Sigmoid colon (tissue), 6 donors: ENCODE measurements at regions not wholly inside any gene's neighbourhood (a gene's known extent, or its start where the extent isn't known, plus 50 kb on each side); places are given as distances from the start of the nearest gene placed in this dataset.

Experiments used
- DNase-seq: peaks from one replicate; pipeline ENCODE4 v3.0.0-alpha.2; 2019
- H3K27ac ChIP-seq, 4 donors: fragments of 200-600 bp; sonication (generic); one replicate each; pipeline ENCODE4 v1.5.1; 2016 to 2019; ENCODE audit warnings: mild to moderate bottlenecking in 1 of 4
- H3K27me3 ChIP-seq, 3 donors: fragments of 200-600 bp; sonication (generic); one replicate each; pipeline ENCODE4 v1.5.1; 2019; ENCODE audit warnings: mild to moderate bottlenecking in 1 of 3
- H3K36me3 ChIP-seq, 4 donors: fragments of 200-600 bp; sonication (generic); one replicate each; pipeline ENCODE4 v1.5.1; 2016 to 2019
- H3K4me1 ChIP-seq, 4 donors: fragments of 200-600 bp; sonication (generic); one replicate each; pipeline ENCODE4 v1.5.1; 2017 to 2019
- H3K4me3 ChIP-seq, 4 donors: fragments of 200-600 bp; sonication (generic); one replicate each; pipeline ENCODE4 v1.5.1; 2017 to 2019; ENCODE audit warnings: mild to moderate bottlenecking in 2 of 4, moderate library complexity in 1 of 4
- H3K9me3 ChIP-seq, 4 donors: fragments of 200-600 bp in 3 of 4; sonication (generic) in 3 of 4; one replicate each; pipeline versions ENCODE4 v1.5.1 to v1.6.1; 2013 to 2019
- EP300 ChIP-seq, 4 donors: sonication (generic); formaldehyde crosslinking; IDR thresholded peaks; one replicate each; pipeline ENCODE4 v1.6.1; 2017; ENCODE audit warnings: antibody characterized with exemption in 4 of 4
- POLR2A ChIP-seq, 2 donors: fragments of 450-650 bp; IDR thresholded peaks; one replicate each; pipeline ENCODE4 v1.6.1; 2016; ENCODE audit warnings: antibody characterized with exemption in 2 of 2, mild to moderate bottlenecking in 2 of 2, moderate library complexity in 2 of 2
- POLR2AphosphoS5 ChIP-seq, 4 donors: sonication (generic); formaldehyde crosslinking; IDR thresholded peaks; one replicate each; pipeline ENCODE4 v1.6.1; 2017; ENCODE audit warnings: antibody characterized with exemption in 4 of 4
- WGBS, 2 donors: extraction: QIAGEN DNeasy Blood & Tissue Kit; methylation state at CpG; one replicate each; pipeline ENCODE4 v1.1.7; 2013; 5-methylcytosine and 5-hydroxymethylcytosine counted together
- intact Hi-C: fragments of 100-400 bp; cut with DNase I; formaldehyde crosslinking; loops from one replicate; pipeline ENCODE4 v1.15.1; 2023
- TF ChIP-seq, protein P1 (sequence below), 4 experiments: fragments of 450-650 bp in 3 of 4; fragments of 200-600 bp in 1 of 4; IDR thresholded peaks; one replicate each; pipeline ENCODE4 v1.5.1; 2016 to 2019; ENCODE audit warnings: antibody characterized with exemption in 4 of 4, mild to moderate bottlenecking in 3 of 4, moderate library complexity in 2 of 4
- donor health status: healthy with polysubstance abuse.
- donor health status: healthy.

DNA sequence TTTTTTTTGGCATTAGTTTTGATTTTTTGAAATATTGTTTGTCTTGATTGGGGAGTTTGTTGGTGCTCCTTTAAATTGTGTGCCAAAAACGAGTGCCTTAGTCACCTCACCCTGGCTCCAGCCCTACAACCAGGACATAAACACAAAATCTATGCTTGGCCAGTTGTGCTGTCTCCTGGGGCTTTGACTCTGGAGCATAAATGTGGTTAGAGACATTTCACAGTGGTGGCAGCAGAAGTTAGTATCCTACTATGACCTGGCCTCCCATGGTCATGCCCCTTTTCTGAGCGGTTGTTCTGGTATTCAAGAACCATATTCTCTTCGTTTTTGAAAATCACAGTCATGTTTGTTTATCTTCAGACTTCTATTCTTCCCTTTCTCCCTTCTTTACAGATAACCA lies 70.7 kb upstream of the PSMA6 start:
- Histone ChIP-seq H3K27me3 (no peaks in the 10 kb centered on the region), H3K9me3 (no peaks in the 10 kb centered on the region), H3K4me1 (peaks cover 0 to 32% (median 24%) of the 10 kb centered on the region in 4 donors), H3K36me3 (no peaks in the 10 kb centered on the region), H3K4me3 (no peak overlapping the region), H3K27ac (no peak overlapping the region)
- DNase-seq, result no peak
- WGBS, 2 donors, result 76 to 90% methylated on average over 3 of the region's 3 CpGs
- TF ChIP-seq EP300 (IDR thresholded peaks at IDR 0.05) (no peak), POLR2A (IDR thresholded peaks at IDR 0.05) (no peak), POLR2AphosphoS5 (IDR thresholded peaks at IDR 0.05) (no peak)
- TF ChIP-seq, protein P1, sequence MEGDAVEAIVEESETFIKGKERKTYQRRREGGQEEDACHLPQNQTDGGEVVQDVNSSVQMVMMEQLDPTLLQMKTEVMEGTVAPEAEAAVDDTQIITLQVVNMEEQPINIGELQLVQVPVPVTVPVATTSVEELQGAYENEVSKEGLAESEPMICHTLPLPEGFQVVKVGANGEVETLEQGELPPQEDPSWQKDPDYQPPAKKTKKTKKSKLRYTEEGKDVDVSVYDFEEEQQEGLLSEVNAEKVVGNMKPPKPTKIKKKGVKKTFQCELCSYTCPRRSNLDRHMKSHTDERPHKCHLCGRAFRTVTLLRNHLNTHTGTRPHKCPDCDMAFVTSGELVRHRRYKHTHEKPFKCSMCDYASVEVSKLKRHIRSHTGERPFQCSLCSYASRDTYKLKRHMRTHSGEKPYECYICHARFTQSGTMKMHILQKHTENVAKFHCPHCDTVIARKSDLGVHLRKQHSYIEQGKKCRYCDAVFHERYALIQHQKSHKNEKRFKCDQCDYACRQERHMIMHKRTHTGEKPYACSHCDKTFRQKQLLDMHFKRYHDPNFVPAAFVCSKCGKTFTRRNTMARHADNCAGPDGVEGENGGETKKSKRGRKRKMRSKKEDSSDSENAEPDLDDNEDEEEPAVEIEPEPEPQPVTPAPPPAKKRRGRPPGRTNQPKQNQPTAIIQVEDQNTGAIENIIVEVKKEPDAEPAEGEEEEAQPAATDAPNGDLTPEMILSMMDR (IDR thresholded peaks at IDR 0.05), result no peak
- intact Hi-C loops, result no loop called here

DNA sequence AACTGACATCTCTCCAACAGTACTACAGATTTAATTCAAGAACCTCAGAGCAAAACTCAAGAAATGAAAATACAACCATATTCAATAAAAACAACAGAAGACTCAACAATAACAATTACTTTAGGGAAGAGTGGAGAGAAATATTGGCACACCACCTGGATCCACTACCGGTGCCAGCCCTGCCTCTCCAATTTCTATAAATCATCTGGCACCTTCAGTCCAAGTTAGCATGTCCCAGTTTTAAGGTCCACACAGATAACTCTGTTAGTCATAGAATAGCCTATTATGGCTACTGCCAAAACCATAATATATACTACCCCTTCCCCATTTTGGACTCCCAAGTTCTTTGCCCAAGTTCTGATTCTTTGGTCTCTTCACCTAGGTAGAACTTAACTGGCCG lies 69.9 kb upstream of the PSMA6 start:
- no peaks in the 10 kb centered on the region for H3K27me3 ChIP-seq
- intact Hi-C loops, result no loop called here
- no peak for DNase-seq
- 94 to 96% methylated on average over 2 of the region's 2 CpGs for WGBS, 2 donors
- H3K4me3 ChIP-seq, result no peak overlapping the region
- peak overlapping the region in 1 of 4 donors; percentile 20 for H3K27ac ChIP-seq
- H3K36me3 ChIP-seq, result no peaks in the 10 kb centered on the region
- no peaks in the 10 kb centered on the region for H3K9me3 ChIP-seq
- no peak for TF ChIP-seq EP300 (IDR thresholded peaks at IDR 0.05)
- peak in 1 of 4 donors; percentile 5 for TF ChIP-seq POLR2AphosphoS5 (IDR thresholded peaks at IDR 0.05)
- TF ChIP-seq, protein P1 (IDR thresholded peaks at IDR 0.05), result no peak
- TF ChIP-seq POLR2A (IDR thresholded peaks at IDR 0.05), result no peak
- H3K4me1 ChIP-seq, result peaks cover 0 to 32% (median 24%) of the 10 kb centered on the region in 4 donors

DNA sequence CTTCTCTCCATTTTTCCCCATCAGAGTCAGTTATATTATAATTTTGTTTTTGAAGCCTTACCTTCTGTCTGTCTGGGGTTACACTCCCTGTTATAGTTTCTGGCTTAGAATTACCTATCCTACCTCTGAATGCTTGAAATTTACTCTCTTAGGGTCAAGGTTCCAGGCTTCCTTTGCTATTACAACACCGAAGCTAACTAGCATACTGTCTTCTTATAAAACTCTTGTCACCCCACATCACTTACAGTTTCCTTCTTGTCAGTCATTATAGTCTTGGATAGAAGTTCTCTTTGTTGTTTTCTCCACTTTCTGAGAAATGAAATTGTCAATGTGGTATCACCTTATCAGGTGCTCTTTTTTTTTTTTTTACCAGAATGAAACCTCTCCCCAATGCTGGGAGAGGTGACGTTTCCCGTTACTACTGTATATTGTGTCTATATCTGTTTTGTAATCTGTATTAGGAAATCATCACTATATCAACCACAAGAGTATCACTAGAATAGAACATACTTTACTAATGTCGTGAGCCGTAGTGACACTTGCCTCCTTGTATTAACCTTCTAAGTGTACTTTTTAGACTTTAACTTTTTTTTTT lies 69.2 kb upstream of the PSMA6 start:
- no peaks in the 10 kb centered on the region for H3K36me3 ChIP-seq
- H3K27ac ChIP-seq, result peak overlapping the region in 2 of 4 donors; percentile 20 to 51
- 89 to 94% methylated on average over 5 of the region's 5 CpGs for WGBS, 2 donors

DNA sequence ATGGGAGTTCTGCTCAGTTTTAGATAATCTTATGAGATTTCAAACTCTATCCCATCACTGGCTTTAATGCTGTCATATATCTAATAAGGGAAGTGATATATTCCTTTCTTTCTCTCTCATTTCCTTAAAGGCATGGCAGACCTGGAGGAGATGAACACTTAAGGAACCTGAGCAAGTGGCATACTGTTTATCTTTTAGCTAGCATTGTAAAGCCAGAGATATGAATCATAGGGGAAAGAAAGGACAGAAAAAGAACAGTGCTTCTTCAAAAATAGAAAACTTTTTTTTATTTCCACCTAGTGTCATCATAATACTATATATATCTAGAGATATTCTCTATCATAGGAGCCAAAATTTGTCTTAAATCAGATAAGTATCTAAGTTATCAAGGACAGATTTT lies 68.3 kb upstream of the PSMA6 start:
- DNase-seq, result no peak
- no peaks in the 10 kb centered on the region for H3K27me3 ChIP-seq
- TF ChIP-seq, protein P1 (IDR thresholded peaks at IDR 0.05), result no peak
- TF ChIP-seq EP300 (IDR thresholded peaks at IDR 0.05) (no peak), POLR2AphosphoS5 (IDR thresholded peaks at IDR 0.05) (peak in 2 of 4 donors; percentile 51 to 56), POLR2A (IDR thresholded peaks at IDR 0.05) (no peak)
- H3K36me3 ChIP-seq, result no peaks in the 10 kb centered on the region
- no peaks in the 10 kb centered on the region for H3K9me3 ChIP-seq
- intact Hi-C loops, result no loop called here
- H3K27ac ChIP-seq, result peak overlapping the region in 2 of 4 donors; percentile 44 to 51
- H3K4me3 ChIP-seq, result no peak overlapping the region
- H3K4me1 ChIP-seq, result peaks cover 0 to 32% (median 24%) of the 10 kb centered on the region in 4 donors

More for the DNA sequence above, 69.2 kb upstream of the PSMA6 start:
- DNase-seq, result no peak
- Histone ChIP-seq H3K9me3 (no peaks in the 10 kb centered on the region), H3K27me3 (no peaks in the 10 kb centered on the region), H3K4me1 (peaks cover 0 to 32% (median 24%) of the 10 kb centered on the region in 4 donors), H3K4me3 (no peak overlapping the region)
- no peak for TF ChIP-seq EP300 (IDR thresholded peaks at IDR 0.05)
- no peak for TF ChIP-seq POLR2A (IDR thresholded peaks at IDR 0.05)
- no peak for TF ChIP-seq POLR2AphosphoS5 (IDR thresholded peaks at IDR 0.05)
- TF ChIP-seq, protein P1 (IDR thresholded peaks at IDR 0.05), result no peak
- intact Hi-C loops, result no loop called here

DNA sequence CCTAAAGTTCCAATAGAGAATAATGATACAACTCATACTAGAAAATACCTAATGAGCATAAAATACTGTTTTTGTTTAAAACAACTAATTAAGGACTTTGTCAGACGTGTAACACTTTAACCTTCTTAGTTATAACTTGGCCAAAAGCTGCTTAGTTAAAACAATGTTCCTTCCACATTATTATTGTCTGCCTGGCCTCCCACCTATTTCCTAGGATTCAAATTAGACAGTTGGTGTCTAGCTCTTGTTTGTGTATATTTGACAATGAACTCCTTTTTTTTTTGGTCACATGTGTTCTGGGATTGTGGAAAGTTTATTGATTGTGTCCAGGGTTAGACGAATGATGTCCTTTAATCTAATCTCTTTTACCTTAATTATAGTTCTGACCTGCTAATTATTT lies 67.6 kb upstream of the PSMA6 start:
- 78 to 82% methylated on average over 2 of the region's 2 CpGs for WGBS, 2 donors
- H3K4me3 ChIP-seq, result no peak overlapping the region
- H3K27ac ChIP-seq, result peak overlapping the region in 3 of 4 donors; percentile 25 to 51 (median 44)
- TF ChIP-seq POLR2A (IDR thresholded peaks at IDR 0.05), result no peak
- TF ChIP-seq, protein P1 (IDR thresholded peaks at IDR 0.05), result no peak
- TF ChIP-seq POLR2AphosphoS5 (IDR thresholded peaks at IDR 0.05), result no peak
- TF ChIP-seq EP300 (IDR thresholded peaks at IDR 0.05), result no peak
- no peaks in the 10 kb centered on the region for H3K9me3 ChIP-seq
- H3K36me3 ChIP-seq, result no peaks in the 10 kb centered on the region
- peaks cover 0 to 32% (median 24%) of the 10 kb centered on the region in 4 donors for H3K4me1 ChIP-seq
- DNase-seq, result no peak
- no peaks in the 10 kb centered on the region for H3K27me3 ChIP-seq
- intact Hi-C loops, result no loop called here
